ENCODE measurements at regions not wholly inside any gene's neighbourhood (a gene's known extent, or its start where the extent isn't known, plus 50 kb on each side); places are given as distances from the start of the nearest gene placed in this dataset.

GRCh38 chr1:187280031-187280430 is 451.3 kb downstream of the PLA2G4A start:
- Histone ChIP-seq H3K27ac (no peak overlapping the region), H3K4me1 (no peaks in the 10 kb centered on the region), H3K9me3 (no peaks in the 10 kb centered on the region), H3K4me3 (no peak overlapping the region), H3K4me2 (no peak overlapping the region)
- DNase-seq (ENCODE audit: low read depth in 1 of 2, low spot score in 1 of 2) (no peak), FAIRE-seq (no peak), ATAC-seq (no peak)
- TF ChIP-seq HEYL (CRISPR knock-in tag; IDR thresholded peaks at IDR 0.05), result no peak
- no peak for TF ChIP-seq CTCF (IDR thresholded peaks at IDR 0.05)
- TF ChIP-seq ZC3H11A (IDR thresholded peaks at IDR 0.05), result no peak
- no peak for TF ChIP-seq NFE2L2 (conservative IDR thresholded peaks at IDR 0.05; ENCODE audit: low read length)
- no peak for TF ChIP-seq RAD21 (conservative IDR thresholded peaks at IDR 0.05 in 1 of 2, IDR thresholded peaks at IDR 0.05 in 1 of 2)
- TF ChIP-seq NR3C1 (IDR thresholded peaks at IDR 0.05), result no peak
- no peak for TF ChIP-seq ESRRA (IDR thresholded peaks at IDR 0.05; ENCODE audit: borderline replicate concordance, low read length)
- no peak for TF ChIP-seq SREBF2 (IDR thresholded peaks at IDR 0.05)
- no peak for TF ChIP-seq CBX2 (IDR thresholded peaks at IDR 0.05; ENCODE audit: borderline replicate concordance, low read depth)
- CTCF ChIA-PET, result no interaction called here
- POLR2A ChIA-PET, result no interaction called here

GRCh38 chr1:187281085-187281484 is 452.3 kb downstream of the PLA2G4A start:
- ATAC-seq (no peak), FAIRE-seq (no peak), DNase-seq (ENCODE audit: low read depth in 1 of 2, low spot score in 1 of 2) (no peak)
- WGBS (ENCODE audit: missing lambda C conversion rate), result 7% methylated on average over 2 of the region's 2 CpGs
- Histone ChIP-seq H3K4me1 (no peaks in the 10 kb centered on the region), H3K4me3 (no peak overlapping the region), H3K27ac (no peak overlapping the region), H3K9me3 (no peaks in the 10 kb centered on the region), H3K4me2 (no peak overlapping the region)
- ChIA-PET POLR2A (no interaction called here), CTCF (no interaction called here)
- TF ChIP-seq JUNB (IDR thresholded peaks at IDR 0.05), result no peak
- no peak for TF ChIP-seq TFCP2L1 (CRISPR knock-in tag; IDR thresholded peaks at IDR 0.05)
- no peak for TF ChIP-seq MYC (IDR thresholded peaks at IDR 0.05; ENCODE audit: borderline replicate concordance, low read length)
- no peak for TF ChIP-seq CBX2 (IDR thresholded peaks at IDR 0.05; ENCODE audit: borderline replicate concordance, low read depth)
- TF ChIP-seq RNF2 (IDR thresholded peaks at IDR 0.05; ENCODE audit: borderline replicate concordance, low read depth), result no peak
- TF ChIP-seq ELK1 (IDR thresholded peaks at IDR 0.05; ENCODE audit: low read depth, low read length), result no peak
- TF ChIP-seq KDM5A (IDR thresholded peaks at IDR 0.05), result no peak
- TF ChIP-seq NFE2L2 (conservative IDR thresholded peaks at IDR 0.05; ENCODE audit: low read length), result no peak
- no peak for TF ChIP-seq FOSB (CRISPR knock-in tag; IDR thresholded peaks at IDR 0.05)
- TF ChIP-seq HOXA7 (CRISPR knock-in tag; IDR thresholded peaks at IDR 0.05), result no peak
- no peak for TF ChIP-seq ZNF302 (CRISPR knock-in tag; IDR thresholded peaks at IDR 0.05)
- no peak for TF ChIP-seq ZFP36 (IDR thresholded peaks at IDR 0.05; ENCODE audit: borderline replicate concordance, partially characterized antibody)

- Histone ChIP-seq H3K27ac (no peak overlapping the region), H3K9me3 (no peaks in the 10 kb centered on the region), H3K4me2 (no peak overlapping the region), H3K4me3 (no peak overlapping the region), H3K4me1 (no peaks in the 10 kb centered on the region)
- POLR2A ChIA-PET, result no interaction called here
- DNase-seq (ENCODE audit: low read depth in 1 of 2, low spot score in 1 of 2) (no peak), ATAC-seq (no peak), FAIRE-seq (no peak)
- TF ChIP-seq JUNB (IDR thresholded peaks at IDR 0.05) (no peak), HES2 (IDR thresholded peaks at IDR 0.05) (no peak), TFCP2L1 (CRISPR knock-in tag; IDR thresholded peaks at IDR 0.05) (no peak), BHLHE40 (IDR thresholded peaks at IDR 0.05; ENCODE audit: low read depth, low read length) (no peak), USF2 (IDR thresholded peaks at IDR 0.05) (no peak), EHF (CRISPR knock-in tag; IDR thresholded peaks at IDR 0.05) (no peak), NR3C1 (IDR thresholded peaks at IDR 0.05) (no peak), RCOR1 (IDR thresholded peaks at IDR 0.05; ENCODE audit: low read depth, low read length) (no peak), MAFK (IDR thresholded peaks at IDR 0.05; ENCODE audit: partially characterized antibody) (no peak), ZSCAN20 (CRISPR knock-in tag; IDR thresholded peaks at IDR 0.05) (no peak), RAD21 (conservative IDR thresholded peaks at IDR 0.05 in 1 of 2, IDR thresholded peaks at IDR 0.05 in 1 of 2) (no peak), CBX8 (IDR thresholded peaks at IDR 0.05) (no peak), EP300 (IDR thresholded peaks at IDR 0.05) (no peak), KDM5A (IDR thresholded peaks at IDR 0.05) (no peak), E2F6 (IDR thresholded peaks at IDR 0.05; ENCODE audit: borderline replicate concordance, low read depth) (no peak), PHF8 (IDR thresholded peaks at IDR 0.05; ENCODE audit: borderline replicate concordance, low read depth) (no peak), FOXS1 (CRISPR knock-in tag; IDR thresholded peaks at IDR 0.05) (no peak)
- CTCF ChIA-PET, result interaction anchor here (0.8 kb wide), 1 partner anchor 19 kb away, joined by 3 read pairs; no protein-coding TSS in a partner anchor
- WGBS (ENCODE audit: missing lambda C conversion rate), result 81% methylated on average over 1 of the region's 1 CpG
Observed at GRCh38 chr1:187283984-187284383, 455.2 kb downstream of the PLA2G4A start.

Data from A549 (cell line).